ENCODE measurements at regions not wholly inside any gene's neighbourhood (a gene's known extent, or its start where the extent isn't known, plus 50 kb on each side); places are given as distances from the start of the nearest gene placed in this dataset.

- no peak overlapping the region for H3K4me3 ChIP-seq (ENCODE audit: low read length)
- no peak for TF ChIP-seq CTCF (IDR thresholded peaks at IDR 0.05; ENCODE audit: insufficient read depth, low read depth, low read length, missing control alignments)
- DNase-seq (ENCODE audit: low read depth): no peak
Observed at GRCh38 chr4:53783208-53783859, 192.0 kb upstream of the LNX1 start.

GRCh38 chr4:53782458-53782845, 191.2 kb upstream of the LNX1 start:
- H3K4me3 ChIP-seq (ENCODE audit: low read length): no peak overlapping the region
- no peak for TF ChIP-seq CTCF (IDR thresholded peaks at IDR 0.05; ENCODE audit: insufficient read depth, low read depth, low read length, missing control alignments)
- no peak for DNase-seq (ENCODE audit: low read depth)

GRCh38 chr4:53781629-53782457, 190.6 kb upstream of the LNX1 start:
- peak; percentile 77 for DNase-seq (ENCODE audit: low read depth)
- TF ChIP-seq CTCF (IDR thresholded peaks at IDR 0.05; ENCODE audit: insufficient read depth, low read depth, low read length, missing control alignments): no peak
- no peak overlapping the region for H3K4me3 ChIP-seq (ENCODE audit: low read length)

GRCh38 chr4:53780736-53781400, 189.6 kb upstream of the LNX1 start:
- TF ChIP-seq CTCF (IDR thresholded peaks at IDR 0.05; ENCODE audit: insufficient read depth, low read depth, low read length, missing control alignments): no peak
- no peak for DNase-seq (ENCODE audit: low read depth)
- no peak overlapping the region for H3K4me3 ChIP-seq (ENCODE audit: low read length)

GRCh38 chr4:53779025-53779424, 187.7 kb upstream of the LNX1 start:
- no peak for TF ChIP-seq CTCF (IDR thresholded peaks at IDR 0.05; ENCODE audit: insufficient read depth, low read depth, low read length, missing control alignments)
- no peak overlapping the region for H3K4me3 ChIP-seq (ENCODE audit: low read length)
- DNase-seq (ENCODE audit: low read depth): no peak

GRCh38 chr4:53778155-53778554, 186.9 kb upstream of the LNX1 start:
- no peak overlapping the region for H3K4me3 ChIP-seq (ENCODE audit: low read length)
- TF ChIP-seq CTCF (IDR thresholded peaks at IDR 0.05; ENCODE audit: insufficient read depth, low read depth, low read length, missing control alignments): no peak
- DNase-seq (ENCODE audit: low read depth): no peak
